ENCODE measurements at regions not wholly inside any gene's neighbourhood (a gene's known extent, or its start where the extent isn't known, plus 50 kb on each side); places are given as distances from the start of the nearest gene placed in this dataset.

DNA sequence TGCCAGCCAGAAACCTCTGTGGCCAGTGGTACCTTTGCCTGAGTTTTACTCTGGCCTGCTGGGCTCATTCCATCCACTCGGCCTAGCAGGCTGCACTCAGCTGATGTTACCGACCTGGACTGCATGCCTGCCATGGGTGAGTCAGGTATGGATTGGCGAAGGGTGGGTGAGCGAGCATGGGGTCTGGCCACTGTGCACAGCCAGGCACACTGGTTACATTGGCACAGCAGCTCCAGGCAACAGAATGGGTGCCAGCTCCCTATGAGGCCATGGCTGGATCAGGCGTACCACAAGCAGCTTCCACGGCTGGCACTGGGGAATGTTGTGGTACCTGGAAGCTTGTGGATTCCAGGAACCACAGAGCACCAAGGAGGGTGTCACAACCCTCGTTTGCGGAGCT, 685.7 kb downstream of the SLC16A7 start:
- Histone ChIP-seq H4K20me1 (ENCODE audit: insufficient read depth) (no peaks in the 10 kb centered on the region), H3K4me1 (replicated peaks; ENCODE audit: insufficient read depth) (no peaks in the 10 kb centered on the region), H3K27me3 (ENCODE audit: insufficient read depth, low read depth) (no peaks in the 10 kb centered on the region), H3K4me2 (no peak overlapping the region), H3K9me3 (ENCODE audit: insufficient read depth, low read depth) (no peaks in the 10 kb centered on the region), H3K4me3 (no peak overlapping the region), H3K79me2 (ENCODE audit: low read depth) (no peaks in the 10 kb centered on the region), H3K9me2 (ENCODE audit: insufficient read depth) (no peaks in the 10 kb centered on the region), H2AFZ (no peak overlapping the region), H3K36me3 (ENCODE audit: low read depth) (no peaks in the 10 kb centered on the region), H3K27ac (no peak overlapping the region), H3F3A (ENCODE audit: insufficient read depth, low read depth) (no peaks in the 10 kb centered on the region)
- POLR2A ChIA-PET (ENCODE audit: unreplicated experiment) = interaction anchor here (0.6 kb wide), 1 partner anchor 83 kb away, joined by 3 read pairs; no protein-coding TSS in a partner anchor
- no TSS peak for BruUV-seq (replicated peaks)
- no peak for TF ChIP-seq EZH2 (IDR thresholded peaks at IDR 0.05; ENCODE audit: low read depth)
- TF ChIP-seq, protein P1, sequence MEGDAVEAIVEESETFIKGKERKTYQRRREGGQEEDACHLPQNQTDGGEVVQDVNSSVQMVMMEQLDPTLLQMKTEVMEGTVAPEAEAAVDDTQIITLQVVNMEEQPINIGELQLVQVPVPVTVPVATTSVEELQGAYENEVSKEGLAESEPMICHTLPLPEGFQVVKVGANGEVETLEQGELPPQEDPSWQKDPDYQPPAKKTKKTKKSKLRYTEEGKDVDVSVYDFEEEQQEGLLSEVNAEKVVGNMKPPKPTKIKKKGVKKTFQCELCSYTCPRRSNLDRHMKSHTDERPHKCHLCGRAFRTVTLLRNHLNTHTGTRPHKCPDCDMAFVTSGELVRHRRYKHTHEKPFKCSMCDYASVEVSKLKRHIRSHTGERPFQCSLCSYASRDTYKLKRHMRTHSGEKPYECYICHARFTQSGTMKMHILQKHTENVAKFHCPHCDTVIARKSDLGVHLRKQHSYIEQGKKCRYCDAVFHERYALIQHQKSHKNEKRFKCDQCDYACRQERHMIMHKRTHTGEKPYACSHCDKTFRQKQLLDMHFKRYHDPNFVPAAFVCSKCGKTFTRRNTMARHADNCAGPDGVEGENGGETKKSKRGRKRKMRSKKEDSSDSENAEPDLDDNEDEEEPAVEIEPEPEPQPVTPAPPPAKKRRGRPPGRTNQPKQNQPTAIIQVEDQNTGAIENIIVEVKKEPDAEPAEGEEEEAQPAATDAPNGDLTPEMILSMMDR (conservative IDR thresholded peaks at IDR 0.05) = no peak
- intact Hi-C loops (cut with micrococcal nuclease; ENCODE audit: unreplicated experiment) = no loop called here
- no peak for DNase-seq
- CTCF ChIA-PET = no interaction called here

DNA sequence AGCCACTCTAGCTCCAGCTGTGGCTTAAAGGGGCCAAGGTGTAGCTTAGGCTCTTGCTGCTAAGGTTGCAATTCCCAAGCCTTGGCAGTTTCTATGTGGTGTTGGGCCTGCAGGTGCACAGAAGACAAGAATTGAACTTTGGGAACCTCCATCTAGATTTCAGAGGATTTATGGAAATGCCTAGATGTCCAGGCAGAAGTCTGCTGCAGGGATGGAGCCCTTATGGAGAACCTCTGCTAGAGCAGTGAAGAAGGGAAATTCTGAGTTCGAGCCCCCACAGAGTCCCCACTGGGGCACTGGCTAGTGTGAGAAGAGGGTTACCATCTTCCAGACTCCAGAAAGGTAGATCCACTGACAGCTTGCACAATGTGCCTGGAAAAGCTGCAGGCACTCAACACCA, 694.7 kb downstream of the SLC16A7 start:
- H3F3A ChIP-seq (ENCODE audit: insufficient read depth, low read depth) = no peaks in the 10 kb centered on the region
- H3K4me2 ChIP-seq = no peak overlapping the region
- no peaks in the 10 kb centered on the region for H3K36me3 ChIP-seq (ENCODE audit: low read depth)
- no peak for TF ChIP-seq EZH2 (IDR thresholded peaks at IDR 0.05; ENCODE audit: low read depth)
- TF ChIP-seq, protein P1 (conservative IDR thresholded peaks at IDR 0.05) = no peak
- no peaks in the 10 kb centered on the region for H3K9me3 ChIP-seq (ENCODE audit: insufficient read depth, low read depth)
- no peaks in the 10 kb centered on the region for H3K9me2 ChIP-seq (ENCODE audit: insufficient read depth)
- no peaks in the 10 kb centered on the region for H3K27me3 ChIP-seq (ENCODE audit: insufficient read depth, low read depth)
- no peaks in the 10 kb centered on the region for H3K4me1 ChIP-seq (replicated peaks; ENCODE audit: insufficient read depth)
- POLR2A ChIA-PET (ENCODE audit: unreplicated experiment) = no interaction called here
- H4K20me1 ChIP-seq (ENCODE audit: insufficient read depth) = no peaks in the 10 kb centered on the region
- no peak overlapping the region for H2AFZ ChIP-seq
- DNase-seq = no peak
- no peak overlapping the region for H3K4me3 ChIP-seq
- no peak overlapping the region for H3K27ac ChIP-seq
- intact Hi-C loops (cut with micrococcal nuclease; ENCODE audit: unreplicated experiment) = no loop called here
- BruUV-seq (replicated peaks) = no TSS peak
- H3K79me2 ChIP-seq (ENCODE audit: low read depth) = no peaks in the 10 kb centered on the region
- CTCF ChIA-PET = no interaction called here

DNA sequence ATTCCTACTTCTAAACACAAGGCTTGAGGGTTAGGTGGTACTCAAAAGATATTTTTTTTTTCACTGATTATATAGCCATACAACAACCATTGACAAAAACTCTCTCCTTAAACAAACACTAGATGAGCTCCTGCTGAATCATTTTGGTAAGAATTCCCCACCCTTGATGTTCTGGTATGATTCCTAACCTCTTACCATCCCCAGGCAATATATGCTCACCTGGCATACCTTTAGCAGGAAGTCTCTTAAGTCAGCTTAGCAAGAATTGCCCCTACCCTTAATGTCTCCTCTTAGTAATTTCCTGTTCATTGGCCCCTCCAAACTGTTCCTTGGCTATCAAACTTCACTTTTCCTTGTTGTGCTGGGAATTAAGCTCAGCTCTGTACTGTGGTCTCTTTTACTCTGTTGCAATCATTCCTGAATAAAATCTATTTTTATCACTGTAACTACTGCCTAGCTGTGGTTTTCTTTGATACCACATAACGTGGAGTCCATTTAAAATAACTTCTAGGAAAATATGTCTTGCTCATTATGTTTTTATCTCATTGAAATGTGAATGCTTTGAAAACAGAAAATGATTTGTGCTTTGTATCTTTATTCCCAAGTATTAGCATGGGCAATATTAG, 712.6 kb downstream of the SLC16A7 start:
- peak in 1 of 2 experiments; percentile 40 for DNase-seq
- no peaks in the 10 kb centered on the region for H3K4me1 ChIP-seq (replicated peaks; ENCODE audit: insufficient read depth)
- H3K27ac ChIP-seq = no peak overlapping the region
- H2AFZ ChIP-seq = no peak overlapping the region
- no TSS peak for BruUV-seq (replicated peaks)
- H3K79me2 ChIP-seq (ENCODE audit: low read depth) = no peaks in the 10 kb centered on the region
- intact Hi-C loops (cut with micrococcal nuclease; ENCODE audit: unreplicated experiment) = no loop called here
- no peak overlapping the region for H3K4me3 ChIP-seq
- H3F3A ChIP-seq (ENCODE audit: insufficient read depth, low read depth) = no peaks in the 10 kb centered on the region
- no peaks in the 10 kb centered on the region for H3K27me3 ChIP-seq (ENCODE audit: insufficient read depth, low read depth)
- H4K20me1 ChIP-seq (ENCODE audit: insufficient read depth) = no peaks in the 10 kb centered on the region
- no peaks in the 10 kb centered on the region; the same call in 1 of the 2 replicates for H3K9me2 ChIP-seq (ENCODE audit: insufficient read depth)
- no peaks in the 10 kb centered on the region for H3K36me3 ChIP-seq (ENCODE audit: low read depth)
- POLR2A ChIA-PET (ENCODE audit: unreplicated experiment) = no interaction called here
- TF ChIP-seq, protein P1 (conservative IDR thresholded peaks at IDR 0.05) = no peak
- no peak for TF ChIP-seq EZH2 (IDR thresholded peaks at IDR 0.05; ENCODE audit: low read depth)
- H3K4me2 ChIP-seq = no peak overlapping the region
- CTCF ChIA-PET = no interaction called here
- H3K9me3 ChIP-seq (ENCODE audit: insufficient read depth, low read depth) = no peaks in the 10 kb centered on the region
